Cardiac fibroblast (primary cell): ENCODE measurements at regions not wholly inside any gene's neighbourhood (a gene's known extent, or its start where the extent isn't known, plus 50 kb on each side); places are given as distances from the start of the nearest gene placed in this dataset.

ENCODE experiments used
- DNase-seq, 2 donors: peaks; one replicate each; pipeline versions ENCODE4 v3.0.0 to v3.0.0-alpha.2; 2010; ENCODE audit warnings: low read depth in 2 of 2
- H3K4me3 ChIP-seq, 2 donors: replicated peaks in 1 of 2; 1 replicate in 1 of 2; 2 replicates in 1 of 2; pipeline ENCODE4 v1.5.1; 2011; ENCODE audit warnings: low read depth in 2 of 2, low read length in 2 of 2, mild to moderate bottlenecking in 2 of 2, moderate library complexity in 1 of 2
- CTCF ChIP-seq: IDR thresholded peaks from one replicate; pipeline ENCODE4 v1.5.1; 2011; ENCODE audit warnings: low read depth, mild to moderate bottlenecking, low read length, inconsistent platforms

- TF ChIP-seq CTCF, result no peak
- no peak overlapping the region for H3K4me3 ChIP-seq
- no peak for DNase-seq
These were observed 236.1 kb upstream of the CDH12 start for GRCh38 chr5:23089286-23089685.

- DNase-seq, result no peak
- no peak overlapping the region for H3K4me3 ChIP-seq
- no peak for TF ChIP-seq CTCF
These were observed 231.7 kb upstream of the CDH12 start for GRCh38 chr5:23084815-23085214.

DNA sequence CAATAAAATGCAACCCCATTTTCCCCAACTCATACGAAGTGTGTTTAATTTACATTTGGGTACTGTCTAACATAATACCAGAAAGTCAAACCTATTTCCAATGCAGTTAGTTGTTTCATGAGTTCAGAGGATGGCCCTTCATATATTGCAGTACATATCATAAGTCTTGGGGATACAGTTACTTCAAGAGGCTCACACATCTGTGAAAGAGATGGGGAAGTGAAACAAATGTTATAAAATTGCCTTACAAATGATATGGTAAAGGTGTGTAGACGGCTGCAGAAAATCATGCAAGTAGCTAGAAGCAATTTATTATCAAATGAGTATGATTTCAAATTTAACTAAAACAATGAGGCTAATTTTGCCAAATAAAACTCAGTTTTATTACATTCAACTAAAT is 219.0 kb upstream of the CDH12 start:
- DNase-seq, result no peak
- no peak overlapping the region for H3K4me3 ChIP-seq
- TF ChIP-seq CTCF, result no peak

GRCh38 chr5:23071682-23072081 is 218.5 kb upstream of the CDH12 start:
- H3K4me3 ChIP-seq, result no peak overlapping the region
- no peak for TF ChIP-seq CTCF
- DNase-seq, result no peak

DNA sequence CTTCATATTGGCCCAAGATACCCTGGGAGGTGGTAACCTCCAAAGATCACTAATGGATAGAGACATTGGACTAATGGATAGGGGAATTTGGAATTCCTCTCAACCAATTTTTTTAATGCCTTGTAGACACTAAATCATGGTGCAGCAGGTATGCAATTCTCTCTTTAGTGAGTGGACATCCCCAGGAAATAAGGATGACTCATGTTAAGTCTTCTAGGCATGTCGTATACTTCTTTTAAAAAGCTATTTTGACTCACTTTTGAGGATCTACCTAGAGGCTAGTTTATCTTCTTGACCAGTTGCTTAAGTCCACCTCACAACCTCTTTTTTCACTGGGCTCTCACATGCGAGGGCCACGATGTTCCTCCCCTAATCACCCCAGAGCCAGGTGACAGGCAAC is 211.6 kb upstream of the CDH12 start:
- no peak overlapping the region for H3K4me3 ChIP-seq
- TF ChIP-seq CTCF, result no peak
- no peak for DNase-seq

DNA sequence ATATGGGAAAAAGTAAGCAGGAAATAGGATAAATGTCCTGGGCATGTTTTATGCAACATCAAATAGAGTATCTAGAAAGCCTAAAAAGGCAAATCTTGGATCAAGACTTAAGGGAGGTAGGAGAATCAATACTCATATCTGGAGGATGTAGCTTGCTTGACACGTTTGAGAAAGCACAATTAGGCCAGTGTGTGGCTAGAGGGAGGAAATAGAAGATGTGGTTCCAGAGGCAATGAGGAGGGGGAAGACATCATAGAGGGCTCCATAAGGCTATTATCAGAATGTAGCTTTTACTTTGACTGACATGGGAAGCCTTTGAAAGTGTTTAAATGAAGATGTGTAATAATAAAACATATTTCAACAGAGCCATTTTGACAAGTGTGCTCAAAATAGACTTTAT is 200.7 kb upstream of the CDH12 start:
- H3K4me3 ChIP-seq, result no peak overlapping the region
- no peak for TF ChIP-seq CTCF
- DNase-seq, result no peak

- no peak overlapping the region for H3K4me3 ChIP-seq
- TF ChIP-seq CTCF, result no peak
- no peak for DNase-seq
These were observed 189.1 kb upstream of the CDH12 start for GRCh38 chr5:23042226-23042625.
